ENCODE measurements at regions not wholly inside any gene's neighbourhood (a gene's known extent, or its start where the extent isn't known, plus 50 kb on each side); places are given as distances from the start of the nearest gene placed in this dataset.

GRCh38 chr12:72815421-72815820 is 543.3 kb downstream of the TRHDE start:
- Histone ChIP-seq H3K27ac (no peak overlapping the region), H3K9me3 (peaks cover 0 to 51% (median 32%) of the 10 kb centered on the region in 8 donors), H3K36me3 (no peaks in the 10 kb centered on the region), H3K27me3 (replicated peaks in 1 of 7) (no peaks in the 10 kb centered on the region), H3K4me1 (no peaks in the 10 kb centered on the region), H3K4me3 (no peak overlapping the region)
- no peak for TF ChIP-seq POLR2AphosphoS5 (IDR thresholded peaks at IDR 0.05)
- TF ChIP-seq, protein P1, sequence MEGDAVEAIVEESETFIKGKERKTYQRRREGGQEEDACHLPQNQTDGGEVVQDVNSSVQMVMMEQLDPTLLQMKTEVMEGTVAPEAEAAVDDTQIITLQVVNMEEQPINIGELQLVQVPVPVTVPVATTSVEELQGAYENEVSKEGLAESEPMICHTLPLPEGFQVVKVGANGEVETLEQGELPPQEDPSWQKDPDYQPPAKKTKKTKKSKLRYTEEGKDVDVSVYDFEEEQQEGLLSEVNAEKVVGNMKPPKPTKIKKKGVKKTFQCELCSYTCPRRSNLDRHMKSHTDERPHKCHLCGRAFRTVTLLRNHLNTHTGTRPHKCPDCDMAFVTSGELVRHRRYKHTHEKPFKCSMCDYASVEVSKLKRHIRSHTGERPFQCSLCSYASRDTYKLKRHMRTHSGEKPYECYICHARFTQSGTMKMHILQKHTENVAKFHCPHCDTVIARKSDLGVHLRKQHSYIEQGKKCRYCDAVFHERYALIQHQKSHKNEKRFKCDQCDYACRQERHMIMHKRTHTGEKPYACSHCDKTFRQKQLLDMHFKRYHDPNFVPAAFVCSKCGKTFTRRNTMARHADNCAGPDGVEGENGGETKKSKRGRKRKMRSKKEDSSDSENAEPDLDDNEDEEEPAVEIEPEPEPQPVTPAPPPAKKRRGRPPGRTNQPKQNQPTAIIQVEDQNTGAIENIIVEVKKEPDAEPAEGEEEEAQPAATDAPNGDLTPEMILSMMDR (IDR thresholded peaks at IDR 0.05 in 8 of 11, conservative IDR thresholded peaks at IDR 0.05 in 3 of 11), result no peak
- no peak for TF ChIP-seq POLR2A (IDR thresholded peaks at IDR 0.05)
- no peak for DNase-seq
- intact Hi-C loops (cut with DNase I; ENCODE audit: low total_unique reads), result no loop called here

DNA sequence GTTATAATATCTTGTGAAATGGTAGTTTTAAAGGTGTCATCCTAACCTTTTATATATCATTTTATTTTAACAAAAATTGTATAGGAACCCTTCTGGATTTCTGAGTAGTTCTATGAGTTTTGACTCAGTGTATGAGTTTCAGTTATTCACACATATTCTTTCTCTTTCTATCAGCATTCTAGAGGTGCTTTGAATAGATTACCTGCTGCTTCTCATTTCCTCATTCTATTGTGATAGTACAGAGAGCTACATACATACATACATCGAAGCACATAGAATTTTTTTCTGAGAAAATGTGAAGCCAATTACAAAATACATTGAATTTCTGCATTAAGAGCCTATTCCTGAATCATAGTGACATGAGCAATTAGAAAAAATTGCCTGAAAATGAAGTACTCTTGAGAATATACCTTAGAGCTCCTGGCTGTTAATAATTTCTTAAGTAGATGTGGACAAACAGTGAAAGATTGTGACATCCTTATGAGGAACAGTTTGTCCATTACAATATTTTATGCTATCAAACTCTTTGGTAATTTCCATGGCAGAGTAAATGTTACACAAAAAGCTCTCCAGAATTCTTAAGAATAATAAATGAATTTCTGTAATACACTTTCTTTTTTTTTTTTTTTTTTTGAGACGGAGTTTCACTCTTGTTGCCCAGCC is 556.6 kb downstream of the TRHDE start:
- 82 to 92% (median 83%) methylated on average over 2 of the region's 2 CpGs for WGBS, 5 donors
- H3K27ac ChIP-seq, result no peak overlapping the region

GRCh38 chr12:72829838-72830237 is 557.7 kb downstream of the TRHDE start:
- WGBS, 5 donors, result 81 to 98% (median 89%) methylated on average over 1 of the region's 1 CpG
- H3K4me1 ChIP-seq, result no peaks in the 10 kb centered on the region
- no peak for DNase-seq
- no peaks in the 10 kb centered on the region for H3K36me3 ChIP-seq
- peaks cover 0 to 4% (median 0%) of the 10 kb centered on the region in 8 donors for H3K9me3 ChIP-seq
- intact Hi-C loops (cut with DNase I; ENCODE audit: low total_unique reads), result no loop called here
- no peak overlapping the region for H3K27ac ChIP-seq
- TF ChIP-seq, protein P1 (IDR thresholded peaks at IDR 0.05 in 8 of 11, conservative IDR thresholded peaks at IDR 0.05 in 3 of 11), result no peak
- no peak for TF ChIP-seq POLR2A (IDR thresholded peaks at IDR 0.05)
- TF ChIP-seq POLR2AphosphoS5 (IDR thresholded peaks at IDR 0.05), result no peak
- no peak overlapping the region for H3K4me3 ChIP-seq
- H3K27me3 ChIP-seq (replicated peaks in 1 of 7), result no peaks in the 10 kb centered on the region

More for the DNA sequence above, 556.6 kb downstream of the TRHDE start:
- DNase-seq, result no peak
- no peaks in the 10 kb centered on the region for H3K4me1 ChIP-seq
- no peaks in the 10 kb centered on the region for H3K27me3 ChIP-seq (replicated peaks in 1 of 7)
- H3K36me3 ChIP-seq, result no peaks in the 10 kb centered on the region
- peaks cover 0 to 4% (median 0%) of the 10 kb centered on the region in 8 donors for H3K9me3 ChIP-seq
- H3K4me3 ChIP-seq, result no peak overlapping the region
- intact Hi-C loops (cut with DNase I; ENCODE audit: low total_unique reads), result no loop called here
- TF ChIP-seq POLR2A (IDR thresholded peaks at IDR 0.05), result no peak

DNA sequence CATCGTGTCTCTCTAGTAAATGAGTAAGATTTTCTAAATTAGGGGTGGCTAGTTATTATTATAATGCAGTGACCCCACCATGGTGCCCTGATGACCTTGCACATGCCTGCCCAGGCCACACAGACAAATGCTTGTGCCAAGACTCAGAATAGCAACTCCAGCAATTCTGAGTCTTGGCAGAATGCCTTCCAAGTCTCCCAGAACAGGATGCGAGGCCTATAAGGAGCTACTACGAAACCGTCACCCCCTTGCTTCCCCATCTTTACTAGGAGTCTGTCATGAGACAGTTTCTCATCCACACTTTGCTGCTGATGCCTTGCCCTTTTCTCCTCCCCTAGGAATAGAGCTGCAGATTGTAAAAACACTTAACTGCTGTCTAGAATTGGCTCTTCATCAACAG is 559.9 kb downstream of the TRHDE start:
- intact Hi-C loops (cut with DNase I; ENCODE audit: low total_unique reads), result no loop called here
- DNase-seq, result no peak
- Histone ChIP-seq H3K9me3 (no peaks in the 10 kb centered on the region), H3K27ac (no peak overlapping the region), H3K4me3 (no peak overlapping the region), H3K27me3 (replicated peaks in 1 of 7) (no peaks in the 10 kb centered on the region), H3K4me1 (no peaks in the 10 kb centered on the region), H3K36me3 (no peaks in the 10 kb centered on the region)
- WGBS, 5 donors, result 65 to 83% (median 74%) methylated on average over 4 of the region's 4 CpGs
- no peak for TF ChIP-seq POLR2A (IDR thresholded peaks at IDR 0.05)
- no peak for TF ChIP-seq POLR2AphosphoS5 (IDR thresholded peaks at IDR 0.05)
- TF ChIP-seq, protein P1 (IDR thresholded peaks at IDR 0.05 in 8 of 11, conservative IDR thresholded peaks at IDR 0.05 in 3 of 11), result no peak

DNA sequence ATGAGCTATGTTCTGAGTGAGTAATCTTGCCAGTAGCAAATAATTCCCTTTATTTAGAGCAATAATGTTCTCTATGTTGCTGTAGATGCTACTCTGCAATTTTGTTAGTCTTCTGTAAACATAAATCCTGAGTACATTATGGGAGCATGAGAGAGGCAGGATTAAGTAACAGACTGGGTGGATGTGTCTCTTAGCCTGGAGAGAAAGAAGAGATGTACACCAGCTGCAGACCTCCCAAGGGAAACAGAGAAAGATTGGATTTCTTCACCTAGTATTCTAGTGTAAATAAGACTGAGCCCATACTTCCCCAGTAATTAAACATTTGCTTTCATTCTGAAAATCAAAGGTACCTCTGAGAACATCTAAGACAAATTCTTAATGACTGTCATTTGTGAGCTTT is 564.0 kb downstream of the TRHDE start:
- no peaks in the 10 kb centered on the region for H3K36me3 ChIP-seq
- no peak for DNase-seq
- no peaks in the 10 kb centered on the region for H3K27me3 ChIP-seq (replicated peaks in 1 of 7)
- H3K4me1 ChIP-seq, result no peaks in the 10 kb centered on the region
- TF ChIP-seq, protein P1 (IDR thresholded peaks at IDR 0.05 in 8 of 11, conservative IDR thresholded peaks at IDR 0.05 in 3 of 11), result no peak
- TF ChIP-seq POLR2A (IDR thresholded peaks at IDR 0.05), result no peak
- TF ChIP-seq POLR2AphosphoS5 (IDR thresholded peaks at IDR 0.05), result no peak
- intact Hi-C loops (cut with DNase I; ENCODE audit: low total_unique reads), result no loop called here
- H3K4me3 ChIP-seq, result no peak overlapping the region
- H3K27ac ChIP-seq, result no peak overlapping the region
- H3K9me3 ChIP-seq, result peaks cover 0 to 6% (median 0%) of the 10 kb centered on the region in 8 donors

Measured in spleen (tissue), 11 donors.